C4-2B (cell line): ENCODE measurements at regions not wholly inside any gene's neighbourhood (a gene's known extent, or its start where the extent isn't known, plus 50 kb on each side); places are given as distances from the start of the nearest gene placed in this dataset.
"Not testable (repeated sequence)": the region's sequence is repeated elsewhere in the genome, so short reads cannot be mapped to it uniquely, and the experiment has no call there.

ENCODE experiments used
- H3K27ac ChIP-seq: fragments of 450-650 bp; 2 replicates; pipeline ENCODE4 v1.5.1; 2017
- ZFX ChIP-seq: fragments of 450-650 bp; IDR thresholded peaks from 2 replicates; pipeline ENCODE4 v1.6.1; 2017
- TF ChIP-seq, protein P1 (sequence below): fragments of 450-650 bp; conservative IDR thresholded peaks from 2 replicates; pipeline ENCODE4 v1.5.1; 2017; ENCODE audit warnings: mild to moderate bottlenecking

DNA sequence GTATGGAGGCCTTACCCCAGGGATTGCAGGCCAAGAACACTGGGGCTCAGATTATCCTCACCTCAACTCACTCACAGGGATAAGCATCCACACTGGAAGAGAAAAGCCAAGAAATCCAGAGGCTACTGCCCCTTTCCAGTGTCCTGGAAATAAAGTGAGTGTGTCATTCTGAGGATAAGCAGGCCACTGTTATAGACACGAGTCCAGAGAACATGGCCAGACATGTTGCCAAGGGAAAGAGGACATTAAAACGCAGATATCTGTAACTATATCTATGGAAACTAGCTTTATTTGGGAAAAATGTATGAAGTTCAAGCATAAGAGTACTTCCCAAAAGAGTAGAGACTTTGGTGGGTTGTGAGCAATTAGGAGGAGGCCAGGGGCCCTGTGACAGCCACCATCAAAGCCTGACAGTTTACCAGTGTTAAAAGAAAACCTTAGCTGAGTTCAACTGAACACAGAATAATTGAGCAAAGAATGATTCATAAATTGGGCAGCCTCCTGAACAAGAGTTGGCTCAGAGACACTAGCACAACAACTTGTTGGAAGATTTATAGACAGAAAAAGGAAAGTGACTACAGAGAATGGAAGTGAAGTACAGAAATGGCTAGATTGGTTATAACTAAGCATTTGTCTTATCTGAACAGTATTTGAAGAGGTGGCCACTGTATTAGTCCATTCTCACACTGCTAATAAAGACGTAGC, 1222.2 kb downstream of the STIM2 start:
- H3K27ac ChIP-seq, result no peak overlapping the region
- TF ChIP-seq, protein P1, sequence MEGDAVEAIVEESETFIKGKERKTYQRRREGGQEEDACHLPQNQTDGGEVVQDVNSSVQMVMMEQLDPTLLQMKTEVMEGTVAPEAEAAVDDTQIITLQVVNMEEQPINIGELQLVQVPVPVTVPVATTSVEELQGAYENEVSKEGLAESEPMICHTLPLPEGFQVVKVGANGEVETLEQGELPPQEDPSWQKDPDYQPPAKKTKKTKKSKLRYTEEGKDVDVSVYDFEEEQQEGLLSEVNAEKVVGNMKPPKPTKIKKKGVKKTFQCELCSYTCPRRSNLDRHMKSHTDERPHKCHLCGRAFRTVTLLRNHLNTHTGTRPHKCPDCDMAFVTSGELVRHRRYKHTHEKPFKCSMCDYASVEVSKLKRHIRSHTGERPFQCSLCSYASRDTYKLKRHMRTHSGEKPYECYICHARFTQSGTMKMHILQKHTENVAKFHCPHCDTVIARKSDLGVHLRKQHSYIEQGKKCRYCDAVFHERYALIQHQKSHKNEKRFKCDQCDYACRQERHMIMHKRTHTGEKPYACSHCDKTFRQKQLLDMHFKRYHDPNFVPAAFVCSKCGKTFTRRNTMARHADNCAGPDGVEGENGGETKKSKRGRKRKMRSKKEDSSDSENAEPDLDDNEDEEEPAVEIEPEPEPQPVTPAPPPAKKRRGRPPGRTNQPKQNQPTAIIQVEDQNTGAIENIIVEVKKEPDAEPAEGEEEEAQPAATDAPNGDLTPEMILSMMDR, result no peak
- TF ChIP-seq ZFX, result no peak

DNA sequence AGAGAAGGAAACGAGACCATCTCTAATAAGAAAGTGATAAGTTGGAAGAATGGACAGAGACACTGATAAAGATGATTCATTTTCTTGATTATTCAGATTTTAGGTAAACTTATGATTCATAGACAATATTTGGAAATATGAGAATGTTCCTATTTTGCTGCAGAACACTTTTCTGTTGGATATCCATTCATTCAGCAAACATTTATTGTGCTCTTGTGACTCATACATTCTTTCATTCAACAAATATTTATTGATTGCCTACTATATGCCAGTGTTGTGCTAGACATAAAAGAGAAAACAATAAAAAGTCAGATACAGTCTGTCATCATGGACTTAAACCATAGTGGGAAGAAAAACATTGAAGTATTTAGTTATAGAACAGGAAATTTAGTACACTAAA, 1232.0 kb downstream of the STIM2 start:
- H3K27ac ChIP-seq, result no peak overlapping the region
- no peak for TF ChIP-seq ZFX
- TF ChIP-seq, protein P1, result no peak

DNA sequence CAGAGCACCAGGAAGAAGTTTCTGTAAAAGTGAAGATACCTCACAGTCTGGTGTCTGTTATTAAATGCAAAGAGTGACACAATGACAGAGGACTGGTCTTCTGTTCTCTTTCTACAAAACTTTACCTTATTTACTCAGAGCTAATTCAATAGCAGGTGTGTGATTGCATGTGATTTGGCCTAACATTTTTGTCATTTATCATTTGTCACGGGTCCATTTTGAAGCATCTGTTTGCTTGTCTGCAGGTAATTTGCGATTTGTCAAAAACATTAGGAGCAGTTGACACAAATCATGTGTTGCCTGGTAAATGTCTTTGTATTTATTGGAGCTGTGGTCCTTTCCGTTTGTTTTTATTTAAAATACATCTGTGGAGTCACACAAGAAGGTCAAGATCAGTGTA, 1232.4 kb downstream of the STIM2 start:
- no peak for TF ChIP-seq ZFX
- H3K27ac ChIP-seq, result no peak overlapping the region

DNA sequence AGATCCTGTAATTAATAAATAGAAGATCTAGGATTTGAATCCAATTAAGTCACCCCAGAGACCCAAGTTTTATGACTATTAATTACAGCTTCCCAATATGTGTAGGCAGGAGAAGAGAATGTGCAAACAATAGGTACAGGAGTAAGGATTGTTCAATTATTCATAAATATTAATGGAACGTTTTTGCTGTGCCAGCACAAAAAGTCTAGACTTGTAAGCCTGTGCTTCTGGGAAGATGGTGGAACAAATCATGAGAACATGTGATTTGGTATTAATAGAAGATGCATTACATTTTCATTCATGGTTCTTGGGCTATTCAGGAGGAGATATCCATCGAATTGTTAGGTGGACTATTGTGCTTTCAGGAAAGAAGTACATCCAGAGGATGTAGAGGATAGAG, 1240.9 kb downstream of the STIM2 start:
- TF ChIP-seq, protein P1, result no peak
- TF ChIP-seq ZFX, result no peak

DNA sequence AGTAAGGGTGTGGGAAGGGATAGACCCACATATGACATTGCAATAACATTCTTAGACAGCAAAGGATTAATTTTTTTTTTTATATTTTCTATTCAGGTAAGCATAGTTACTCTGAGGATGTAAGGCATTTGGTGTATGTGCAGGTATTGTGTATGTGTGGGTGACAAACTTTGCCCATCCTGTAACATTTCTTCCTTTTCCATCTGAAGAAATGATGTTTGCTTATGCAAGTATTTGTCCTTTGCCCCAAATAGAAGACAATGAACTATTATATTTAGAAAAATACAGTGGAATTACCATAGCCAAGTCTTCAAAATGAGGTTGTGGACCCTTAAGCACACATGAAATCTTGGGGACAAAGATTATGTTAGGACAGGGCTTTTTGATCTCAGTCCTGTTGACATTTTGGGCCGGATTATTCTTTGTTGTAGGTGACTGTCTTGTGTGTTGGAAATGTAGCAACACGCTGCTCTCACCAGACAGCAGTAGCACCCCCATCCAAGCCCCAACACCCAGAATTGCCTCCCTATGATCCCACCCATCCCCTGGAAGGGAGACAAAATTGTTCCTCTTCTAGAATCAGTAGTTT, 1244.7 kb downstream of the STIM2 start:
- H3K27ac ChIP-seq, result no peak overlapping the region
- no peak for TF ChIP-seq ZFX
- TF ChIP-seq, protein P1, result no peak

More for the DNA sequence above, 1240.9 kb downstream of the STIM2 start:
- no peak overlapping the region for H3K27ac ChIP-seq

DNA sequence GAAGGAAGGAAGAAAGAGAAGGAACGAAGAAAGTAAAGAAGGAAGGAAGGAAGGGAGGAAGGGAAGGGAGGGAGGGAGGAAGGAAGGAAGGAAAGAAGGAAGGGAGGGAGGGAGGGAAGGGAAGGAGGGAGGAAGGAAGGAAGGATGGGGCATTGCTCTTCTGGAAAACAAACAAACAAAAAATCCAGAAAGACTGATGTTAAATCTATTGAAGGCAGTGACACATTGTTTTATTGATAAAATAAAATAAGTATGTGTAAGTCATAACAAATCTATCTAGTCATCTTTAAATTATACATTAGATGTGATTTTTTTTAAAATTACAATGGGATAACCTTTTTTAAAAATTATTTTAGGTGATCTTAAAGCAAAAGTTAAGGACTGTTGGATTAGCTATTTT, 1245.5 kb downstream of the STIM2 start:
- TF ChIP-seq, protein P1, result no peak
- no peak for TF ChIP-seq ZFX
- no peak overlapping the region for H3K27ac ChIP-seq

DNA sequence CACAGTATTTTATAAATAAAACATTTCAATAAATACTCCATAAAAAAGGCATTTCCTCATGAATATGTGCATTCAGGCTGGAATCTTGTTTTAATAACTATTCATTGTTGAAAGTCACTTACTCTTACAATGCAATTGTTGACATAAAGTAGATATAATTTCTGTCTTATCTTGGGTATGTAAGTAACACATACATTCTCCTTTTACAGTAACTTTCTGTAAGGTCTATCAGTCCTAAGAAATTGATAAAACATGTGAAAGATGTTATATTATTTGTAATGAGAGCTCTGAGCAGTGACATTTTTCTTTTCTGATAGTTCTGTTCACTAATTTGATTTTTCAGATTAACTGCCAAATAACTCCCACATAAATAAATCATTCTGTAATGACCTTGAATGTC, 1249.2 kb downstream of the STIM2 start:
- no peak for TF ChIP-seq ZFX
- TF ChIP-seq, protein P1, result no peak
- no peak overlapping the region for H3K27ac ChIP-seq

DNA sequence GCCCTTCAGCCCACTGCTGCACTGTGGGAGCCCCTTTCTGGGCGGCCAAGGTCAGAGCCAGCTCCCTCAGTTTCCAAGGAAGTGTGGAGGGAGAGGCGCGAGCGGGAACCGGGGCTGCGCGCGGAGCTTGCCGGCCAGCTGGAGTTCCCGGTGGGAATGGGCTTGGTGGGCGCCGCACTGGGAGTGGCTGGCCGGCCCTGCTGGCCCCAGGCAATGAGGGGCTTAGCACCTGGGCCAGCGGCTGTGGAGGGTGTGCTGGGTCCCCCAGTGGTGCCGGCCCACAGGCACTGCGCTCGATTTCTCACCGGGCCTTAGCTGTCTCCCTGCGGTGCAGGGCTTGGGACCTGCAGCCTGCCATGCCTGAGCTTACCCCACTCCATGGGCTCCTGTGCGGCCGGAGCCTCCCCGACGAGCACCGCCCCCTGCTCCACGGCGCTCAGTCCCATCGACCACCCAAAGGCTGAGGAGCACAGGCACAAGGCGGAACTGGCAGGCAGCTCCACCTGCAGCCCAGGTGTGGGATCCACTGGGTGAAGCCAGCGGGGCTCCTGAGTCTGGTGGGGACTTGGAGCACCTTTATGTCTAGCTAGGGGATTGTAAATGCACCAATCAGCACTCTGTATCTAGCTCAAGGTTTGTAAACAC, 1252.2 kb downstream of the STIM2 start:
- not testable (repeated sequence) for H3K27ac ChIP-seq

DNA sequence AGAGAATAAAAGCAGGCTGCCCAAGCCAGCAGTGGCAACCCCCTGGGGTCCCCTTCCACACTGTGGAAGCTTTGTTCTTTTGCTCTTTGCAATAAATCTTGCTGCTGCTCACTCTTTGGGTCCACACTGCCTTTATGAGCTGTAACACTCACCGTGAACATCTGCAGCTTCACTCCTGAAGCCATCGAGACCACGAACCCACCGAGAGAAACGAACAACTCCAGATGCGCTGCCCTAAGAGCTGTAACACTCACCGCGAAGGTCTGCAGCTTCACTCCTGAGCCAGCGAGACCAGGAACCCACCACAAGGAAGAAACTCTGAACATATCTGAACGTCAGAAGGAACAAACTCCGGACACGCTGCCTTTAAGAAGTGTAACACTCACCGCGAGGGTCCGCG, 1252.9 kb downstream of the STIM2 start:
- H3K27ac ChIP-seq, result not testable (repeated sequence)

DNA sequence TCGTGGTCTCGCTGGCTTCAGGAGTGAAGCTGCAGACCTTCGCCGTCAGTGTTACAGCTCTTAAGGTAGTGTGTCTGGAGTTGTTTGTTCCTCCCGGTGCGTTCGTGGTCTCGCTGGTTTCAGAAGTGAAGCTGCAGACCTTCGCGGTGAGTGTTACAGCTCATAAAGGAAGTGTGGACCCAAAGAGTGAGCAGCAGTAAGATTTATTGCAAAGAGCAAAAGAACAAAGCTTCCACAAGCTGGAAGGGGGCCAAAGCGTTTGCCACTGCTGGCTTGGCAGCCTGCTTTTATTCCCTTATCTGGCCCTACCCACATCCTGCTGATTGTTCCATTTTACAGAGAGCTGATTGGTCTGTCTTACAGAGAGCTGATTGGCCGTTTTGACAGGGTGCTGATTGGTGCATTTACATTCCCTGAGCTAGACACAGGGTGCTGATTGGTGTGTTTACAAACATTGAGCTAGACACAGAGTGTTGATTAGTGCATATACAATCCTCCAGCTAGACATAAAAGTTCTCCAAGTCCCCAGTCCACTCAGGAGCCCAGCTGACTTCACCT, 1256.0 kb downstream of the STIM2 start:
- not testable (repeated sequence) for H3K27ac ChIP-seq
